ENCODE measurements at regions not wholly inside any gene's neighbourhood (a gene's known extent, or its start where the extent isn't known, plus 50 kb on each side); places are given as distances from the start of the nearest gene placed in this dataset.

DNA sequence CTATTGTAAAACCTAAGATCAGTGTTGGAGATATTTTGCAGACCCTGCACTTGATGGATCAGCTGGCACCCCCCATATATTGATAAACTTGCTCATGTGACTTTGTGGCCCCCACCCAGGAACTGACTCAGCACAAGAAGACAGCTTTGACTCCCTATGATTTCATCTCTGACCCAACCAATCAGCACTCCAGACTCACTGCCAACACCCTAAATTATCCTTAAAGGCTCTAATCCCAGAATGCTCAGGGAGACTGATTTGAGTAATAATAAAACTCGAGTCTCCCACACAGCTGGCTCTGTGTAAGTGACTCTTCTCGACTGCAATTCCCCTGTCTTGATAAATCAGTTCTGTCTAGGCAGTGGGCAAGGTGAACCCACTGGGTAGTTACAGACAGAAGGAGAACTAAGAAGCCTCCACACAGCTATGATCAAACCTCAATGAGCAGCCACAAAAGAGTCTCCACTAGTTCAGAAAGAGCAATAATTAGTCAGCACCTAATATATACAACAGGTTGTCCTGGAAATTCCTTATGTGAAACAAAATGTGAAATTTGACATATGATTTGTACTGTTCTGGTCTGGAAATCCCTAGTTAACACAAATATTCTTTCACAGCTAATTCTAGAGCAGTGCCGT, 52.2 kb downstream of the ACTL7B start:
- H3K36me3 ChIP-seq (replicated peaks; ENCODE audit: low read depth, low read length), result no peaks in the 10 kb centered on the region
- H4K20me1 ChIP-seq (ENCODE audit: insufficient read depth, low read length), result no peaks in the 10 kb centered on the region
- H3K79me2 ChIP-seq (ENCODE audit: low read length), result no peaks in the 10 kb centered on the region
- no peak overlapping the region for H3K4me3 ChIP-seq (ENCODE audit: low read length)
- no peaks in the 10 kb centered on the region for H3K9me3 ChIP-seq (ENCODE audit: insufficient read depth, low read length)
- H3K4me2 ChIP-seq (ENCODE audit: low read length), result no peak overlapping the region
- H3K9ac ChIP-seq (ENCODE audit: low read length), result no peak overlapping the region
- H3K27me3 ChIP-seq (ENCODE audit: low read depth, low read length), result peaks cover 14% of the 10 kb centered on the region; the same call in 1 of the 2 replicates
- H2AFZ ChIP-seq (ENCODE audit: low read depth, low read length), result no peak overlapping the region
- H3K27ac ChIP-seq (ENCODE audit: low read length), result no peak overlapping the region
- no peak for TF ChIP-seq EZH2phosphoT487 (IDR thresholded peaks at IDR 0.05; ENCODE audit: low read depth)
- TF ChIP-seq CTCF (IDR thresholded peaks at IDR 0.05; ENCODE audit: low read depth, low read length), result no peak
- H3K4me1 ChIP-seq (ENCODE audit: low read length), result no peaks in the 10 kb centered on the region

GRCh38 chr9:108802967-108803366, 52.8 kb downstream of the ACTL7B start:
- Histone ChIP-seq H3K4me2 (ENCODE audit: low read length) (no peak overlapping the region), H3K36me3 (replicated peaks; ENCODE audit: low read depth, low read length) (no peaks in the 10 kb centered on the region), H3K27ac (ENCODE audit: low read length) (no peak overlapping the region), H3K4me3 (ENCODE audit: low read length) (no peak overlapping the region), H3K9ac (ENCODE audit: low read length) (no peak overlapping the region), H3K27me3 (ENCODE audit: low read depth, low read length) (peaks cover 14% of the 10 kb centered on the region; the same call in 1 of the 2 replicates), H3K79me2 (ENCODE audit: low read length) (no peaks in the 10 kb centered on the region), H2AFZ (ENCODE audit: low read depth, low read length) (no peak overlapping the region), H4K20me1 (ENCODE audit: insufficient read depth, low read length) (no peaks in the 10 kb centered on the region), H3K9me3 (ENCODE audit: insufficient read depth, low read length) (no peaks in the 10 kb centered on the region), H3K4me1 (ENCODE audit: low read length) (no peaks in the 10 kb centered on the region)
- TF ChIP-seq EZH2phosphoT487 (IDR thresholded peaks at IDR 0.05; ENCODE audit: low read depth) (no peak), CTCF (IDR thresholded peaks at IDR 0.05; ENCODE audit: low read depth, low read length) (no peak)

GRCh38 chr9:108801949-108802348, 53.8 kb downstream of the ACTL7B start:
- Histone ChIP-seq H3K9me3 (ENCODE audit: insufficient read depth, low read length) (no peaks in the 10 kb centered on the region), H3K4me1 (ENCODE audit: low read length) (no peaks in the 10 kb centered on the region), H3K27ac (ENCODE audit: low read length) (no peak overlapping the region), H3K9ac (ENCODE audit: low read length) (no peak overlapping the region), H3K4me2 (ENCODE audit: low read length) (no peak overlapping the region), H2AFZ (ENCODE audit: low read depth, low read length) (no peak overlapping the region), H3K4me3 (ENCODE audit: low read length) (no peak overlapping the region), H3K79me2 (ENCODE audit: low read length) (no peaks in the 10 kb centered on the region), H3K36me3 (replicated peaks; ENCODE audit: low read depth, low read length) (no peaks in the 10 kb centered on the region), H4K20me1 (ENCODE audit: insufficient read depth, low read length) (no peaks in the 10 kb centered on the region), H3K27me3 (ENCODE audit: low read depth, low read length) (peaks cover 13% of the 10 kb centered on the region; the same call in 1 of the 2 replicates)
- no peak for TF ChIP-seq EZH2phosphoT487 (IDR thresholded peaks at IDR 0.05; ENCODE audit: low read depth)
- no peak for TF ChIP-seq CTCF (IDR thresholded peaks at IDR 0.05; ENCODE audit: low read depth, low read length)

GRCh38 chr9:108800632-108801099, 55.1 kb downstream of the ACTL7B start:
- Histone ChIP-seq H3K4me2 (ENCODE audit: low read length) (no peak overlapping the region), H4K20me1 (ENCODE audit: insufficient read depth, low read length) (no peaks in the 10 kb centered on the region), H3K27ac (ENCODE audit: low read length) (no peak overlapping the region), H3K9ac (ENCODE audit: low read length) (no peak overlapping the region), H3K79me2 (ENCODE audit: low read length) (no peaks in the 10 kb centered on the region), H2AFZ (ENCODE audit: low read depth, low read length) (no peak overlapping the region), H3K36me3 (replicated peaks; ENCODE audit: low read depth, low read length) (no peaks in the 10 kb centered on the region), H3K4me3 (ENCODE audit: low read length) (no peak overlapping the region), H3K27me3 (ENCODE audit: low read depth, low read length) (peaks cover 2% of the 10 kb centered on the region; the same call in 1 of the 2 replicates), H3K4me1 (ENCODE audit: low read length) (no peaks in the 10 kb centered on the region), H3K9me3 (ENCODE audit: insufficient read depth, low read length) (no peaks in the 10 kb centered on the region)
- TF ChIP-seq CTCF (IDR thresholded peaks at IDR 0.05; ENCODE audit: low read depth, low read length), result no peak
- TF ChIP-seq EZH2phosphoT487 (IDR thresholded peaks at IDR 0.05; ENCODE audit: low read depth), result no peak
